CD4-positive, alpha-beta T cell (primary cell): ENCODE measurements at regions not wholly inside any gene's neighbourhood (a gene's known extent, or its start where the extent isn't known, plus 50 kb on each side); places are given as distances from the start of the nearest gene placed in this dataset.

Source experiments
- ATAC-seq: fragments of 200-7000 bp; cut with Tn5 transposase; one replicate; pipeline ENCODE4 v1.10.0; 2022; ENCODE audit warnings: mild to moderate bottlenecking; ENCODE audit not compliant: poor library complexity
- CTCF ChIA-PET: fragments of 350-600 bp; sonication (Branson Sonifier 250); formaldehyde crosslinking; loops from one replicate; lab custom pipeline; 2021; ENCODE audit warnings: antibody characterized with exemption, inconsistent platforms; lab: Charles Lee
- POLR2A ChIA-PET: fragments of 350-600 bp; sonication (Branson Sonifier 250); formaldehyde crosslinking; loops from one replicate; lab custom pipeline; 2021; ENCODE audit warnings: antibody characterized with exemption, inconsistent platforms; lab: Charles Lee
- DNase-seq, 14 experiments: peaks; one replicate each; pipeline ENCODE4 v3.0.0-alpha.2; 2013 to 2020; ENCODE audit warnings: mixed read lengths in 2 of 14
- H3K27ac ChIP-seq, 2 donors: one replicate each; pipeline versions ENCODE4 v1.5.1 to v1.7.0; 2013; ENCODE audit warnings: low read length in 2 of 2, low read depth in 1 of 2, mild to moderate bottlenecking in 1 of 2
- H3K27me3 ChIP-seq, 2 experiments: 1 replicate in 1 of 2; 2 replicates in 1 of 2; pipeline versions ENCODE4 v1.6.1 to v1.7.0; 2013; ENCODE audit warnings: low read length in 2 of 2, control low read depth in 1 of 2, mild to moderate bottlenecking in 1 of 2, moderate library complexity in 1 of 2; ENCODE audit not compliant: insufficient read depth in 2 of 2, control insufficient read depth in 1 of 2
- H3K36me3 ChIP-seq: one replicate; pipeline ENCODE4 v1.6.1; 2013; ENCODE audit warnings: low read length, control low read depth; ENCODE audit not compliant: insufficient read depth
- H3K4me1 ChIP-seq: one replicate; pipeline ENCODE4 v1.6.1; 2013; ENCODE audit warnings: low read length, control low read depth; ENCODE audit not compliant: insufficient read depth
- H3K4me3 ChIP-seq: one replicate; pipeline ENCODE4 v1.5.1; 2013; ENCODE audit warnings: mild to moderate bottlenecking, low read length, moderate library complexity
- H3K9me3 ChIP-seq, 2 experiments: 1 replicate in 1 of 2; 2 replicates in 1 of 2; pipeline versions ENCODE4 v1.6.1 to v1.7.0; 2013; ENCODE audit warnings: low read length in 2 of 2, mild to moderate bottlenecking in 2 of 2, control low read depth in 1 of 2, moderate library complexity in 1 of 2; ENCODE audit not compliant: control insufficient read depth in 1 of 2, insufficient read depth in 1 of 2
- H3K27ac Mint-ChIP-seq: one replicate; pipeline ENCODE4 v1.8.0; 2020; ENCODE audit warnings: mixed read lengths
- H3K27me3 Mint-ChIP-seq: one replicate; pipeline ENCODE4 v1.8.0; 2021; ENCODE audit warnings: mixed read lengths
- H3K36me3 Mint-ChIP-seq: one replicate; pipeline ENCODE4 v1.8.0; 2021; ENCODE audit warnings: low read depth, mixed read lengths
- H3K4me1 Mint-ChIP-seq: one replicate; pipeline ENCODE4 v1.8.0; 2021; ENCODE audit warnings: low read depth, mixed read lengths
- H3K4me3 Mint-ChIP-seq: one replicate; pipeline ENCODE4 v1.8.0; 2020; ENCODE audit warnings: mild to moderate bottlenecking, mixed read lengths
- H3K9me3 Mint-ChIP-seq: one replicate; pipeline ENCODE4 v1.8.0; 2020; ENCODE audit warnings: mixed read lengths
- intact Hi-C, 2 experiments: fragments of 100-400 bp; cut with DNase I in 1 of 2; cut with micrococcal nuclease in 1 of 2; formaldehyde crosslinking; loops; one replicate each; pipeline versions ENCODE4 v1.15.1 to v1.9.0; 2023 to 2025; cut with DNase I, micrococcal nuclease
- TF ChIP-seq, protein P1 (sequence below): fragments of 200-600 bp; IDR thresholded peaks from one replicate; pipeline ENCODE4 v1.8.0; 2022; ENCODE audit warnings: antibody characterized with exemption, mild to moderate bottlenecking

DNA sequence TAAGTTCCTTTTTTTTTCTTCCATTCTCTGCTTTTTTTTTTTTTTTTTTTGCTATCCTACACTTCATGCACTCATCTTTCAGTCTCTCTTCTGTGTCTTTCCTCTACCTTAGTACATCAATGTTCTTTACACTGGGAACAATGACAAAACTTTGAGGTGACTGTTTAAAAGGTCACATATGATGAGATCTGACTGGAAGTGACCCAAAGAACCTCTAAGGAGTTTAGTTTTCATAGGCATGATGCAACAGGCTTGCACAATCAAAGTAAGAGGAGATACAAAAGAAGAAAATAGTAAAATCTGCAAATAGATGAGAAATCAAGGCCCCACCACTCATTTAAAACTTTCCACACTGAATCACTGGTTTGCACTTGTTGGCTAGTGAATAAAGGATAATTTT is 840.8 kb downstream of the TBC1D32 start:
- intact Hi-C loops, result no loop called here
- Histone ChIP-seq H3K4me1 (no peaks in the 10 kb centered on the region), H3K9me3 (no peaks in the 10 kb centered on the region), H3K36me3 (no peaks in the 10 kb centered on the region), H3K27ac (no peak overlapping the region), H3K27me3 (no peaks in the 10 kb centered on the region), H3K4me3 (no peak overlapping the region)
- no peaks in the 10 kb centered on the region for H3K4me1 Mint-ChIP-seq
- no peaks in the 10 kb centered on the region for H3K27me3 Mint-ChIP-seq
- ChIA-PET POLR2A (no interaction called here), CTCF (no interaction called here)
- ATAC-seq (no peak), DNase-seq (no peak)
- TF ChIP-seq, protein P1, sequence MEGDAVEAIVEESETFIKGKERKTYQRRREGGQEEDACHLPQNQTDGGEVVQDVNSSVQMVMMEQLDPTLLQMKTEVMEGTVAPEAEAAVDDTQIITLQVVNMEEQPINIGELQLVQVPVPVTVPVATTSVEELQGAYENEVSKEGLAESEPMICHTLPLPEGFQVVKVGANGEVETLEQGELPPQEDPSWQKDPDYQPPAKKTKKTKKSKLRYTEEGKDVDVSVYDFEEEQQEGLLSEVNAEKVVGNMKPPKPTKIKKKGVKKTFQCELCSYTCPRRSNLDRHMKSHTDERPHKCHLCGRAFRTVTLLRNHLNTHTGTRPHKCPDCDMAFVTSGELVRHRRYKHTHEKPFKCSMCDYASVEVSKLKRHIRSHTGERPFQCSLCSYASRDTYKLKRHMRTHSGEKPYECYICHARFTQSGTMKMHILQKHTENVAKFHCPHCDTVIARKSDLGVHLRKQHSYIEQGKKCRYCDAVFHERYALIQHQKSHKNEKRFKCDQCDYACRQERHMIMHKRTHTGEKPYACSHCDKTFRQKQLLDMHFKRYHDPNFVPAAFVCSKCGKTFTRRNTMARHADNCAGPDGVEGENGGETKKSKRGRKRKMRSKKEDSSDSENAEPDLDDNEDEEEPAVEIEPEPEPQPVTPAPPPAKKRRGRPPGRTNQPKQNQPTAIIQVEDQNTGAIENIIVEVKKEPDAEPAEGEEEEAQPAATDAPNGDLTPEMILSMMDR, result no peak
- H3K4me3 Mint-ChIP-seq, result no peak overlapping the region
- H3K36me3 Mint-ChIP-seq, result no peaks in the 10 kb centered on the region
- no peak overlapping the region for H3K27ac Mint-ChIP-seq
- H3K9me3 Mint-ChIP-seq, result peaks cover 2% of the 10 kb centered on the region

DNA sequence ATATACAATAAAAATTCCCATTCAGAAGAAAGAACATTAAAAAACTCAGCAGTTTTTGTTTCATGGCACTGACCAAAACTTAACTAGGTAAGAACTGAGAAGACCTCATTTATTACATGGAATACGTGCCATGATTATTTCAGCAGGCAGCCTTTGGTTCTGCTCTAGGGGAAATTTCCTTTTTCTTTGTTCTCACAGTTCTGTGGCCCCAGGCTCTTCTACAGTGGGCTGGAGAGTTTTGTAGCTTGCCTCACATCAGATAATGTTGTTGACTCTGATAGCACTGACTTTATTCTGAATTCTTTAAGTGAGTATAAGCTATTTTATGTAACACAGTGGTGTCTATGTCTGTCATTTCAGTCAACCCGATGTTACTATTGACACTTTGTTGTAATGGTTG is 844.3 kb downstream of the TBC1D32 start:
- Mint-ChIP-seq H3K4me3 (no peak overlapping the region), H3K9me3 (peaks cover 2% of the 10 kb centered on the region), H3K36me3 (no peaks in the 10 kb centered on the region), H3K27me3 (no peaks in the 10 kb centered on the region), H3K27ac (no peak overlapping the region), H3K4me1 (no peaks in the 10 kb centered on the region)
- TF ChIP-seq, protein P1, result no peak
- Histone ChIP-seq H3K4me3 (no peak overlapping the region), H3K9me3 (no peaks in the 10 kb centered on the region), H3K27me3 (no peaks in the 10 kb centered on the region), H3K27ac (no peak overlapping the region), H3K36me3 (no peaks in the 10 kb centered on the region), H3K4me1 (no peaks in the 10 kb centered on the region)
- no peak for ATAC-seq
- intact Hi-C loops, result no loop called here
- ChIA-PET POLR2A (no interaction called here), CTCF (no interaction called here)
- no peak for DNase-seq

DNA sequence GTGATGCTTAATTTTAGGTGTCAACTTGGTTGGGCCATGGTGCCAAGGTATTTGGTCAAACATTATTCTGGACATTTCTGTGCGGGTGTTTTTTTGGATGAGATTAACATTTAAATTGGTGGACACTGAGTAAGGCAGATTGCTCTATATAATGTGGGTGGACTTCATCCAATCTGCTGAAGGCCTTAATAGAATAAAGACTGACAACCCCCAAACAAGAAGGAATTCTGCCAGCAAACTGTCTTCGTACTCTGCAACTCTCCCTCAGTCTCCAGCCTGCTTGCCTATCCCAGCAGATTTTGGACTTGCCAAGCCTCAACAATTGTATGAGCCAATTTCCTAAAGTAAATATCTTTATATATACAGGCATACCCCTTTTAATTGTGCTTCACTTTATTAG is 850.1 kb downstream of the TBC1D32 start:
- no peaks in the 10 kb centered on the region for H3K27me3 Mint-ChIP-seq
- TF ChIP-seq, protein P1, result no peak
- H3K36me3 Mint-ChIP-seq, result no peaks in the 10 kb centered on the region
- no peaks in the 10 kb centered on the region for H3K27me3 ChIP-seq
- ATAC-seq (no peak), DNase-seq (no peak)
- H3K4me3 ChIP-seq, result no peak overlapping the region
- H3K9me3 ChIP-seq, result peaks cover 0 to 4% of the 10 kb centered on the region in 2 experiments
- H3K4me1 ChIP-seq, result no peaks in the 10 kb centered on the region
- H3K36me3 ChIP-seq, result no peaks in the 10 kb centered on the region
- H3K9me3 Mint-ChIP-seq, result peaks cover 6% of the 10 kb centered on the region
- no peak overlapping the region for H3K27ac ChIP-seq
- intact Hi-C loops, result no loop called here
- CTCF ChIA-PET, result no interaction called here
- H3K27ac Mint-ChIP-seq, result no peak overlapping the region
- H3K4me3 Mint-ChIP-seq, result no peak overlapping the region
- POLR2A ChIA-PET, result no interaction called here
- H3K4me1 Mint-ChIP-seq, result no peaks in the 10 kb centered on the region
